HG03442 (cell line): ENCODE measurements at regions not wholly inside any gene's neighbourhood (a gene's known extent, or its start where the extent isn't known, plus 50 kb on each side); places are given as distances from the start of the nearest gene placed in this dataset.

Experiments
- ATAC-seq: cut with Tn5 transposase; IDR thresholded peaks from one replicate; pipeline ENCODE4 v1.9.1; 2021; ENCODE audit warnings: mild to moderate bottlenecking, moderate library complexity; ENCODE audit not compliant: unreplicated experiment

DNA sequence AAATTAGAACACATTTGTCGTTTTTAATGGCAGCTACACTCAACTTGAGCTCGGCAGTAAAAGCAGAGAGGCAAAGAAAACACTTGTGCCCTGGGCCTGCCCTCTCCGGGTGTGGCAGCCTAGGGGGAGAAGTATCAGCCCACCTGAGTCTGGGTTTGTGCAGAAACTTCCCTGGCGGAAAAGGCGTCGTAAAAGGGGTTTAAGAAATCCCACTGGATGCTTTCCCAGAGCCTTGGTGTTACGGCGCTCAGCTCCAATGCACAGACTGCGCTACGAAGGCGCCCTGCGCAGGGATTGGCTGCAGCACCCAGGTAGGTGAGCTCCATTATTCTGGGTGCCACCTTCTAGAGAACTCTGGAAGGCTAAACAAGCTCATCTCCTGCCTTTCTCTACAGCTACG, 461.5 kb upstream of the NR2F2 start:
- no peak for ATAC-seq

DNA sequence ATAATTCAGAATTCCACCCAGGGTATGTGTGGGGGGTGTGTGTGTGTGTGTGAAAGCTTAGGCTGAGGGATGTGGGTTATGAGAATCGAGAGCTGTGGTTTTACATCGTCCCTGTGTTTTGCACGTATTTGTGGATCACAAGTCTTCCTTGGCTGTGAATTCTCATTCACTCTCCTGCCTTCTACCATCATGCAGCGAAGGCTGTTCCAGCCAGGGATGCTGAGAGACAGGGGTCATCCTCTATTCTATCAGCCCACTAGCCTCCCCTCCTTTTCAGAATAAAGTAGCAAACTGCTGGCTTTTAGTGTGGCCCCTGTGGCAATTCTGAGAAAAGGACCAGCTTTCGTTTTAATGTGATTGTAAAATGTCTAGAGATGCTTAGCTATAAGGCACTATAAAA, 460.6 kb upstream of the NR2F2 start:
- ATAC-seq = no peak

DNA sequence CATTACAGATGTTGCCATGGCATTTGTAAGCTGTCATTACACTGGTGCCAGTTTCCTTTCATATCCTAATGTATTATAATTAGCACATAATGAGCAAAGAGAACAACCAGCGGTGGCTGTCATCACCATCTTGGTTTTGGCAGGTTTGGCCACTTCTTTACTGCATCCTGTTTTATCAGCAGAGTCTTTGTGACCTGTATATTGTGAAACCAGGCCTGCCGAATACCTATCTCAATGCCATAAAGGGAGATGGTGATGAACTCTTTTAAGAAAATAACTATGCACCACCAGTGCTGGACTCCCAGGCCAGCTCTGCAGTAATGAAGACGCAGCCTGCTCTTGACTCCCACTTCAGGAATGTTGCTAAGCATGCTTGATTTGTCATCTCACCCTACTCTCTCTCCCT, 458.1 kb upstream of the NR2F2 start:
- ATAC-seq = no peak

DNA sequence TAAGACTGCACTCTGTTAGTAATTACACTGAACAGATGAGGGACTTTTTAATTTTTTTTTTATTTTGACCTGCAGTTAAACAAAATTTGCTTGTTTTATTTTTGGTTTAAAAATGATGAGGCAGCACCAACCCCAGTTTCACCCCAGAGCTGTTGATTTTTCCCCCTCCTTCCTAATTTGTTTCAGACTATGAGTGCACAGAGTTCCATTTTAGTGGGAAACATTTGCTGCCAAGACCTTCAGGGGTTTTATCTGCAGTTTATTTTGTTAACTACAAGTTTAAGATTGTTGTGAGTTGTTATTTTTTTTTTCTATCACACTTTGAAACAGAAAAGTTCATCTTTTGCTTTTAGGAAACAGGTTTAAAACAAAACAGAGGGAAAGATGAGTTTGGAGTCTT, 455.9 kb upstream of the NR2F2 start:
- no peak for ATAC-seq

DNA sequence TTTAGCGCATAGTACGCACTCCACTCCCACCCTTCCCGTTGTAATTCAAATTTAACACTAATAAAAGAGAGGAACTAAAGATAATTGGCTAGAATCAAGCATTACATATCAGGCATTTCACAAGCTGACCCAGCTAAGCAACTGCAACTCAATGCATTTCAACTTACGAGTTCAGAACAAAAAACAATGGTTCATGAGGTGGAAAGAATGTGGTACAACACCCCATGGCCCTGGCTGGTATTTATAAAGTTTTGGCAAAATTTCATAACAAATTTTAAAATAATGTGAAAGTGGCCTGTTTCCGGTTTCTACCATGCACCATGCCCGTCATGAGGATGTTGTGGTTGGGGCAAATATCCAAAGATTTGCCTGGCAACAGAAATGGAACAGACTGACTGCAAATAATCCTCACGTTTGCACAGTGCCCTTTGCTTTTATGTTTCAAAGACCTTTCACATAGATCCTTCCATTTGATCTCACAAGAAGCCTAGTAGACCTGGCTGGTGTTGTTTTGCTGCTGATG, 455.3 kb upstream of the NR2F2 start:
- ATAC-seq = no peak

DNA sequence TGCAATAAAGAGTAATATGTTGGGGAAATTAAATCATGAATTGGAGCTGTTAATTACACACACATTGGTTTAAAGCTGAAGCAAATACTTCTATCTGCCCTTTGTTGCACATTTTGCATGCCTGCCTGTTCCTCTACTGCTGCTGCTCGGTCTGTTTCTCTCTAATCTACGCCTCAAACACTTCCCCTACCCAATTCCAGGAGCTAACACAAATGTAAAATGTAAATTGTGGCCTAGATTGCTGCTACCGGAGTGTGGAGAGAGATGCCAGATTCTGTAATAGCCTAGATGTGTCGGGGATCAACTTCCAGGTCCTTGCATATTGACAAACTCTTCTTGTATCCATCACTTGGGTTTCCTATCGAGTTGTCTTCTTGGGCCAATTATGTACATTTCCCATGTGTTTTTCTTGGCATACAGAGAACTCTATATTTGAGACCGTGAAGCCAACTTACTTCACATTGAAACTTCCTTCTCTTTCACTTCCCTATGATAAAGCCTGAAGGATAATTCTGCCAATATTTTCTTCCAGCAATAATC, 450.4 kb upstream of the NR2F2 start:
- ATAC-seq = no peak

DNA sequence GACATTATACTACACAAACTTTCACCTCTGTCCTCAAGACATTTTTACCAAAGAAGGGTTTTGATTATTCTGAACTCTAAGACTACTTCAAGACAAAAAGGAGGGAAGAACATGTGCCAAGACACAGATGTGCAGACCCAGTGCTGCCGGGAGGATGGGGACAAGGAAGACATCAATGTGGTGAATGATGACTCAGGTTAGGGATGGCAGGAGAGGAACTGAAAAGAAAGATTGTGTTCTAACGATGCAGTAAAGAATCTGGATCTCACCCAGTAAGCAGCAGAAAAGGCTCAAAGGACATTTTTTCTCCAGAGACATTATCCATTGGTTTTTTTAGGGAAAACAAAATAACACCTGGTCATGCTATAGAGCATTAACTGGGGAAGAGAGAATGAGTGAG, 449.9 kb upstream of the NR2F2 start:
- ATAC-seq = no peak

DNA sequence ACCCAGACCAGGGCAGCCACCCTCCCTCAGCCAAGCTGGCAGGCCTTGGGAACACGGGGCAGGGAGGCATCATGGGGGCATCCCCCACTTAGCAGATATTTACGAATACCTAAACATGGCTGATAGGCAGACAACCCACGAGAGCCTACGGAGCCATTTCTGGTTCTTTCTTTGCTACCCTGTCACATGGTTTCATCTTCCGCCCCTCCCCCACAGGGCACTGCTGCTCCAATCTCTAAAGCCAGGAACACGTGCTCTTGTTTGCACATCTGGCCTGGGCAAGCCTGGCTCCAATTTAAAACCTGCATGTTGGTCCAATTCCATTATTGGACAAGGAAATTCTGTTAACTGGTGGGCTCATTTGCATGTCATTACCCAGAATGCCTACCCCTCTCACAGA, 447.4 kb upstream of the NR2F2 start:
- ATAC-seq = no peak

DNA sequence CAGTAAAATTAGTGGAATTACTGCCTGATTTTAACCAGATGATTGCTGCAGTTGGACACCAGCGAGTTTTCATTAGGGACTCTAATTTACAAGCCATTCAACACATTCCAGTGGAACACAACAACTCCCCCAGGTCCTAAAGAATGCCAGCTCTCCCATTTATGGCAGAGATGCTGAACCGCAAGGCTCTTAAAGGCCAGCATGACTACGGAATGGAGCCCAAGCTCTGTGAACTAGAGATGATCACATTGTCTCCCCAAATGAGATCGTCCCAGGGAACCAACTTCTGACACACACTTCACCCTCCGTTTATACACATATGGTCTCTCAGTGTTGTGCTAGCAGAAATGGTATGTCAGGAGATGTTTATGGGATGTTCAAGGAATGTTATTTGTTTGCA, 446.2 kb upstream of the NR2F2 start:
- ATAC-seq = no peak

DNA sequence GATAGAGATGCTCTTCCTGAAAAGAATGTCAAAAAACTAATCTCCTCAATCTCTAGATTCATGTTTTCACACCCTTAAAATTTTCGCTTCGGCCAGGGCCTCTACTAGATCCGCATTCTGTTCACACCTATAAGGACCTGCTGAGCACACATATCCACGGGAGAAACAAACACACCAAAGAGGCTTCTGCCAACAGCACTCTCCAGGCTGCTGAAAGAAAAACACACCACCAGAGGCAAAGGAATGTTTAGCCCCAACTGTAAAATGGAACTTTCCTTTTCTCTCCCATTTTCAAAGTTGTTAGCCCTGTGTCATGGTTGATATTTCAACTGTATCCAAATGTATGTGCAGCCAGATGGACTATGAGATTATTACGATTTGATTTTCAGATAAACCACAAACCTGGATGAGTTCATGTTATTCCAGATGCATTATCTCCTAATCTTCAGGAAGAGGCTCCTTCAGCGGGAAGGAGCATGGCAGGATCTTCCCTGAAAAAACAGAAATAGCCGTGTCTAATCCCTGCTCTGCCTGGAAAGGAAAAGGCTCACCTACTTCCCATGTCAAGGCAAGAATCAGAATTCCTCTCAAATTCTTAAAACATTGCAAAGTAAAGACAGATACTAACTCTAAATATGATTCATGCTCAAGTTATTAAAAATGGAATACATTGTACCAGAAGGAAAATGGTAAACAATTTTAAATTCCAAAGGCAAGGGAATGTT, 442.7 kb upstream of the NR2F2 start:
- ATAC-seq = no peak

DNA sequence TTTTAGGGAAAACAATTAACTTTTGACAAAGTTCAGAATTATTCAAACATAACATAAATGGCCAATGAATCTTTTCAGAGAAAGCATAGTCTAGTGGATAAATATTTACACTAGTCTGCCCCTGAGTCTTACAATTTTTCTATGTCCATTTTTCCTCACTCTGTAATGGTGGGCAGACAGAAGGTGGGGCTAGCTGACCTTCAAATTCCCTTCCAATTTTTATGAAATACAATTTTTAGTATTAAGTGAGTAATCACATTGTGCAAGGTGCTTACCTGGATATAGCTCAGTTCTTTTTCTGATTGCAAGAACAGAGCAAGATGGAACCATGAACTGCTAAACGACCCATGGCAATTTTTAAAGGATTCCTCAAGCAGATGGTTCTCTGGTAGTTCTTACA, 441.7 kb upstream of the NR2F2 start:
- ATAC-seq = no peak

DNA sequence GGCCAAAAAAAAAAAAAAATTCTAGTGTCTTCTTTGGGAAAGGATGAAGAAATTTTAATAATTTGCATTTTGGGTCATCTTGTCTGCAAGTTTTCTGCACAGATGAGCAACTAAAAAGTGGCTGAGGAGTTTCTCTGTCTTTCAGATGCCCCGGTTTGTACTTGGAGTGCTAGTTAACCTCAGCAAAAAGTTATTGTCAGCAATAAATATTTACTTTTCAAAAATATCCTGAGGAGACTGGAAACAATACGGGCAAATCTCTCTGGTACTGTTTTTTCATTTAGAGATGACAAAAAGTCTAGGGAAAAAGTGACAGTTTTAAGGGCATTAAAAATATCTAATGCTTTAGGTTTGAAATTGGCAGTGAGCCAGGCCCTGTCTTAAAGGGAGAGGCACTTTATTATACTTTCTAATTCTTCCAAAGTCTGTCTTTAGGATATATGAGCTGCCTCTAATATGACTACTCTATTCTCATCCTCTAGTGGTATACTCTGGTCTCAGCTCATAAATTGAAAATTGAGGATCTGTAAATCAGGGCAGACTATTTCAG, 436.0 kb upstream of the NR2F2 start:
- no peak for ATAC-seq

DNA sequence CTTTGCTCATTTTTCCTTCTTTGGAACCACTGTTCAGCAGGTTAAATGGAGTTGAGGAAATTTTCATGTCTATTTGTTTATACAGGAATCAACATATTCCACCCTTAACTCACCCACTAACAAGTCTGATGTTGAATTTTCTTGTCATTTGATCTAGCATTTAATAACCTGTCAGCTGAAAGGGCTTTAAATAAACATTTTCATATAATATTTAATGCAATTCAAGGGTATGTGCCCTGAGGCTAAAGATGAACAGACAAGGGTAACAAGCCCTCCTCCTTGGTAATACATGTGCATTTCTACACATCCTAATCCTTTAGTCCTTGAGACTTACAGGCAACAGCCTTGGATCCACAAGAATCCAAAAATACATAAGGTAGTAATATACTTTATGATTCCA, 435.0 kb upstream of the NR2F2 start:
- no peak for ATAC-seq

DNA sequence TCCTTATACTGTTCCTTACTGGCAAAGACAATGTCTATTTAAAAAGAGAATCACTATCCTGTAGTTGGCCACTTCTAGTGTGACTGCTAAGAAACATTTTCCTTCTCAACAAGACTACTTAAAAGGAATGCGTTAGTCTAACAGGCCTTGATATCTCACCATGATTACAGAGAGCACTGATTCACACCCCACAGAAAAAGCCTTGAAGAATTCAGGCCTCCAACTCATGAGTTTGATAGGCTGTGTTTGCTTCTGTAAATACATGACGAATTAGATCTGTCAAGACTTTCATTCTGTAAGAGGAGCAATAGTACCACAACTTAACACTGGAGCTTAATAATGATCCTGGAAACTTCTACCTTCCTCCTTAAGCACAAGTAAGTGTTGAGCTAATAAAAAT, 432.8 kb upstream of the NR2F2 start:
- no peak for ATAC-seq

DNA sequence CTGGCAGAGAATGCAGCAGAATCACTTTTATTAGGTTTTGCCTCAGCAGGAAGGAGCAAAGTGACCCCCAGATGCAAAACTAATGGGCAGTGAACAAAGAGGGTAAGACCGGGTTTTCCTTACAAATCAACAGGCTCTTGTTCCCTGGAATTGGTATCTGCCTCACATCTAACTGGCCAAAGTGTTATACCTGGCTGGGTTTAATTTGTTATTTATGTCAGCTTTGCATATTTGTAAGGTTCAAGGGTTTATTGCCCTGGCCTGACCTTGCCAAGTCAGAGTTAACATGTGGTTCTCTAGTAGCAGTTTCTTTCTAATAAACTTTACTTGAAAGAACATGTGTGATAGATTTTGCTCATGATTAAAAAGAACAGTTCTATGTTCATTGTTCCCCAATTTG, 431.7 kb upstream of the NR2F2 start:
- ATAC-seq = no peak

DNA sequence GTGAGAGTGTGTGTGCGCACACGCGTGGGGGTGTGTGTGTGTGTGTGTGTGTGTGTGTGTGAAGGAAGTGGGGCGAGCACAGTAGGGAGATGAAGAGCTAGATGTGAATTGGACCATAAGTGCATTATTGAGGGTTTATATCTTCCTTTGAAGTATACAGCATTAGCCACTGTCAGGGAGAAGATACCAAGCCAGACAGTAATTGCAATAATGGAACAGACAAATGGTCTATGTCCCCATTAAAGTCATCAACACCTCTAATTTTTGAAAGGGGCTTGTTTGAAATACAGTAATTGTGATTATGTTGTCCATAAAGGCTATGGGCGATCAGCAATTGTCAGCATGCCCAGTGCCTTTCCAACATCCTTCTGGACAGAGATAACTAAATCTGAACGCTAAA, 429.2 kb upstream of the NR2F2 start:
- no peak for ATAC-seq

DNA sequence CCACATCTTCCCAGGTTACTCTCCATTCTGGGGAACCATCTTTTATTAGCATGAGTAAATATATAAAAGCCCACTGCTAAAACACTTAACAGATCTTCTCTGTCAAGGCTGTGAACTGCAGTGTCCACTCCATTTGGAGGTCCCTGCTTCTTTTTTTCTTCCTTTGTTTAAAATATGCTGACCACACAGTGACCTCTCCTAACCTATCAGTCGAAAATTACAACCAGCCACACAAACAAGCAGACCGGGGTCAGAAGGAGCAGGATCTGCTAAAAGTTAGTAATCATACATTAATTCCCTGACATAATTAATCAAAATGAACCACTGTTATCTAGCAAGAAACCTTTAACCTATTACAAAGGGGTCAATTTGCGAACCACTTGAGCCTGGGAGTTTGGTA, 427.9 kb upstream of the NR2F2 start:
- no peak for ATAC-seq

DNA sequence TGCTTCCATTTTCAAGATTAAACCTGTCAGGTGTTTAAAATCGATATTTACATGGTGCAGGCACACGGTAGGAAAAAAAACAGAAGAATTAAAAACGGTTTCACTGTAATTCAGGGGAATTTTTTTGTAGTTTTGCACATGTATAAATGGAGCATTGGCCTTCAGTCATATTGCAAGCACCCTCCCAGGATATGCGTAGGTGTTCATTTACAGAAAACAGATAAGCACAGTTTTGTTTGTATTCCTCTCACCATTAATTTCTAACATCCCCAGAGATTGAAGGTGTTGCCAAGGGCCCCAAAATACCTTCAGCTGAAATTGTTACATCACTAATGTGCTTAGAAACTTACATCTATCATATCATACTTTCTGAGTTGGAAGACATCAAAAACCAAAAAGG, 427.1 kb upstream of the NR2F2 start:
- no peak for ATAC-seq

DNA sequence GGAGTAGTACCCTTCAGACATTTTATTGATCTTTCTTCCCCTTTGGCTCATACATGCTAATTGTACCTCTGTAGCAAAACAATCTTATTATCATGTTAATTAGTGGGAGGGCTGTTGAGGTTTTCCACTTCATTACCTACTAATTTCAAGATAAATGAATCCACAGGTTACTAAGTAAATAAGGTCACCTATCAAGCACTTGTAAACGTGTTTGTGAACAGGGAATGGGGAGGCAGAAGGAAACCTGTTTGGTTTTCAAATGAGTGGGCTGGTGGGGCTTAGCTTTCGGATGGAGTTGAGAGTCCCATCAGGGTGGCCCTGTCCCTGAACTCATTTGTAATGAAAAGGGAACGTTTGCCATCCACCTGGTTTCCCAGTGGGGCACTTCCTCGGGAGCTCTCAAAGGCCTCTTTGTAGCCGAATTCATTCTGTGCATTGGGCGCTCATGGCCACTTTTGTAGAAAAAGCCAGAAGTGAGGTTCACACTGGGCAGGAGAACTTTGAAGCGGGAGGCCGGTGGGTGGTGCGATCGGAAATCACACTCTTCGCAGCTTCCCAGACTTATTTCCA, 419.8 kb upstream of the NR2F2 start:
- ATAC-seq = no peak

DNA sequence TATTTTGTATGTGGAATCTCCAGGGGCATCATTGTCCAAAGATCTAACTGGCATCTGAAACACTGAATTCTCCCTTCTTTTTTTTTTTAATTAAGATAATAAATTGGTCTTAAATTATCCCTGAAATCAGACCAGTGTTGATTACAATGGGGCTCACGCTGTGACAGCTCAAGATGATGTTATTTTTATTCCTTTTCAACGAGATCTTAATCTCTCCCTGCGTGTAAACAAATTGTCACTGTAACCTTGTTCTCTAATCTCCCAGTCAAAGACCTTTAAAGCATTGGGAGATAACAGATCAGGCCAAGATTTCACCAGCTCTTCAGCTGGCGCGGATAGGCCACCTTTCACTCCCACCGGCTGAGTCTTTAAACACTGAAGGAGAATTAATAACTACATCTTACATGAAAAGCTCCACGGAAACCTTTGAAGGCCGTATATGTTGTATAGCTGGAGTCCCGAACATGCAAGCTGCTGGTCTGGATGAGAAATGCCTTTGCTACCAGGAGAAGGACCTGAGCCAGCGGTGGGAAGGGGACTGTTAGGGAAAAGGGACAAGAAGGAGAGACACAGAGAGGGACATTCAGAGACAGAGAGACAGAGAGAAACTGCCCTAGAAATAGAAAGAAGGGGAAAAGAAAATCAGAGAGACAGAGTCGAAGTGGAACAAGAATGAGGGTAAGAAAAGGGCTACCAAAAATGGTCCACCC, 418.8 kb upstream of the NR2F2 start:
- no peak for ATAC-seq

DNA sequence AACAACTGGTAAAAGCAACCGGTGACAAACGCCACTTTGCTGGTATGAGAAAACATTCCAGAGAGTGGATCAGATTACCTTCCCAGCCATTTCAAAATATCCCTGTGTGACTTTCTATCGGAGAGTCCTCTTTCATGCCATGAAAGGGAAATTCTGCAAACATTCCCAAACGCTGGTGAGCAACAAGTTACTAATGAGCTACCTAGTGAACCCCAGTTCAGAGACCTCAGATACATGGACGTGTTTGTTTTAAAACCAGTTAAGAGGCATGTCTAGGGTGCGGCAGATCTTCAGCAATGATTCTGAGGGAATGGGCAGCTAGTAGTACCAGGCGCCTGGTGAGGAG, 418.2 kb upstream of the NR2F2 start:
- ATAC-seq = no peak

DNA sequence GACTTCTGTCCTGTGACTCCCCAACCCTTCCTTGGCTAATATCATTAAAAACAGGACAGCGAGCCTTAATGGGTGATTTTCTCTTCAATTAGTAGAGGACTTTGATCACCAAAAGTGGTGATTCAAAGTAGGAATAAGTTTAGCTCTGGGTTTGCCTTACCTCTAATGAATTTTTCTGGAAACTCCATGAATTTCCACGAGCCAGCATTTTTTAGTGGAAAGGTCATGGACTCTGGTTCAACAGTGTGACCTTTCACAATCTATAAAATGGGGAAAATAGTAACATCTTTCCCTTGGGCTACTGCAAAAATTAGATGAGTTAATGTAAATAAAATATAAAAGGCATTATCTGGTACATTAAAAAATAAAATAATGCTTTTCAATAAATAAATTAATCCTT, 417.8 kb upstream of the NR2F2 start:
- ATAC-seq = no peak
